ENCODE measurements at regions not wholly inside any gene's neighbourhood (a gene's known extent, or its start where the extent isn't known, plus 50 kb on each side); places are given as distances from the start of the nearest gene placed in this dataset.

DNA sequence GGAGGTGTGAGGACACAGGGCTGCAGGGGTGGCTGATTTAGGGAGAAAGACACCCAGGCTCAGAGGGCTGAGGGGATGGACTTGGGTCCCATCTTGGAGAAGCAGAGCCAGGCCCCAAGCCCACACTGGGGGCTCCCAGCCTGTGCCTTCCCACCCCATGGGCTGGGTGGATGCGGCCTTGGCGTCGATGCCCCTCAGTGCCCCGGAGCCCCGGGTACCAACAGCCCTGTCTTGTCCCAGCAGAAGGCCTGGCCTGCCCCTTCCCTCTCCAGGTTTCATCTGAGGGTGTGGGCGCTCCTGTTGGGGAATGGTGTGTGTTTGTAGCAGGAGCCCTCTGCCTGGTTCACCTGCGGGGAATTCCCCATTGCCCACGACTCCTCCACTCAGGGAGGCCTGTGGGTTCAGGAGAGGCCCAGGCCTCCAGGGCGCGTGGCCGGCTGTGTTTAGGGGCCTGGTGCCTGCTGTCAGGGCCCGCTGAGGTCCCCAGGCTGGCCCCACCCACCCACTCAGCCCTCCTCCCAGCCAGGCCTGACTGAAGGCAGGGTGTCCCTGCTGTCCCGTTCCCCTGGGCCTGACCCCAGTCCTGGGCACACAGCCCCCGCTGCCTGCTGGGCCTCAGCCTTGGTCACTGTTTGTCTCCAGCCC is 51.1 kb upstream of the BEGAIN start:
- DNase-seq = no peak

GRCh38 chr14:100639280-100639679 is 52.1 kb upstream of the BEGAIN start:
- no peak for DNase-seq

- DNase-seq = peak; percentile 91
Observed at GRCh38 chr14:100640471-100641273, 53.5 kb upstream of the BEGAIN start.

DNA sequence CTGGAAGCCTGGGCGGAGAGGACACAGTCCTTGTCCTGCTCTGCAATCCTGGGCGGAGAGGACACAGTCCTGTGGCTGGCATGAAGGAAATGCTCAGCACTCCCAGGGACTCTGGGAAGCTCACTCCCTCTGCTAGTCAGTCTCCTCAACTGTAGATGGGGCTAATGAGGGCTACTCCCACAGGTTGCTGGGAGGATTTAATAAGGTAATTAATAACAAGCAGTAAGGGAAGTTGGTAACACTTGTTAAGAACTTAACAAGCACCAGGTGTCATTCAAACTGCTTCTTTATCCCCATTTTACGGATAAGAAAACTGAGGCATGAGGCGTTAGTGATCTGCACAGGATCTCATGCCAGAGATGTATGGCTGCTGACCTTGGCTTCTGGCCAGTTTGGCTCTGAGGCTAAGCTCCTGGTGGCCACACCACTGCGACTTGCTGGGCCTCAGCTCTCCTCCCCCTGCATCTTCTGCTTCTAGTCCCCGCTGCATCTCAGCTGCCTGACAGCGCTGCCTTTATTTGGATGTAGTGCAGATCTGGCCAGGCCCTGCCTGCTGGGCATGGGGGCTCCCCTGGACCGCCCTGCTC is 54.1 kb upstream of the BEGAIN start:
- DNase-seq = peak; percentile 29

- no peak for DNase-seq
Observed at GRCh38 chr14:100643426-100643825, 56.2 kb upstream of the BEGAIN start.

- DNase-seq = no peak
Observed at GRCh38 chr14:100644383-100644782, 57.2 kb upstream of the BEGAIN start.

- DNase-seq = no peak
Observed at GRCh38 chr14:100644784-100645183, 57.6 kb upstream of the BEGAIN start.

DNA sequence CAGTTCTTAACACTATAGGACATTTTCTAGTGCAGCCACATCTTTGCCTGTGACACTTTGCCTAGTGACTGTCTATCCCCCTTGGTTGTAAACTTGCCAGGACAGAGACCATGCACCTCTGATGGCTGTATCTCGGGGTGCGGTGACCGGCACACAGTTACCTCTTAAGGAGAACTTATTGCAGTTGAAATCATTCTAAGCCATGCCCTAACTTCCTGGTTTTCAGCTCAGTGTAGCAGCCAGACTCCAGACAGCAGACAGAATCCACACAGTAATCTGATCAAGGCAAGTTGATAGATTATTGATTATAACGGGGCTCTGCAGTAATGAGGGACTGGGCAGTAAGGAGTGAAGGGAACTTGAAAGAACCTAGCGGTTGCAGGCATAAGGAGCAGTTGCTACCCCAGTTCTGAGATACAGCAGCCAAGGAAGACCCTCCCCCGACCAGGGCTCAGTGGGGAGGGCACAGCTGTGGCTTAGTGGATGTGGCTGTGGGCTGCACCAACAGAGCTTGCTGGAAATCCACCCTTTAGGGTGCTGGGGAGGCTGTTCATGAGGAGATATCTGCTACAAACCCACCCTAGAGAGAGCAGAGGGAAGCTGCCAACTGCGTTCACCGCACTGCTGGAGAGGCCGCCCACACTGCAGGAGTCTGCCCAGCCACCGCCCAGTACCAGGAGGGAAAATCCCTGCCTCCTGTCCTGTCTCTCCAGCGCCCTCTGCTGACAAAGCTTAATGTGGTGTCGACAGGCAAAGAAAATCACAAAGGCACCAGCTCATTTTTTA is 58.2 kb upstream of the BEGAIN start:
- DNase-seq = peak; percentile 76

DNA sequence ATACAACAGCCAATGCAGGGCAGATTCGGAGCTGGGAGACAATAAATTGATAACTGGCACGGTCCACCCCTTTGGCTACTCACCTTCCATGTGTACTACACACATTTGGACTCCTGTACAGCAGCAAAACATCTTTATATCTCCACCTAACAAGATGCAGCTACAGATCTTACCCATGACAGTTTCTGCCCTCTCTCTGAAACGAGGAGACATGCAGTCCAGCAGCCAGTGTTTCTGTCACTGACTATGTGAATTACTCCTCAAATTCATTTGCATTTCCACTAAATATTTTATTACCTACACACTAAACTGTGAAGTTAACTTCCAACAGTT is 58.7 kb upstream of the BEGAIN start:
- no peak for DNase-seq

DNA sequence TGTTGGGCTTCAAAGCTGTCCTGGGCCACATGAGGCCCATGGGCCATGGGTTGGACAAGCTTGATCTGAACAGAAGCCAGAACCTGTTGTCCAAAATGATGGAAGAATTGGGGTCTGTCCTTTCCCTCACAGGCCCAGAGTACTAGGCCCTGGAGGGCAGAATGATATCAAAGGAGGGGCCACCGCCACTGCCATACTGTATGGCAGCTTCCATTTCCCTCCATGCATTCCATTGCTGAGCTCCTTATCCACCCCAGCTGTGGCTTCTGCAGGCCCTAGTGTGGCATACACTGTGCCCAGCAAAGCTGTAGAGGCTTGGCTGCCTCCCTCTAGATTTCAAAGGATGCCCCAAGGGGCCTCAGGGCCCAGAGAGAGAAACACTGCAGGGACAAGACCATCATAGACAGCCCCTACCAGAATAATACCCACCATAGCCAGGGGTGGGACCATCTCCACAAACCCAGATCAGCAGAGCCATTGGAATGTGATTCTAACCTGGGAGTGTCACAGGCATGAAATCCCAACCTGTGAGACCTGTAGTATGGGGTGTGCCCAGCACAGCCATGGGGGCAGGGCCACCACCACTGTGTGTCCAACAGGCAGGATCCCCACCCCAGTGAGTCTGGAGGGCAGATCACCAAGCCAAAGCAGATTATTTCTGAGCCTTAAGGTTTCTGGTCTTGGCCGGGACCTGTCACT is 61.4 kb upstream of the BEGAIN start:
- DNase-seq = no peak

GRCh38 chr14:100649173-100649519 is 61.9 kb upstream of the BEGAIN start:
- DNase-seq = peak; percentile 20

DNA sequence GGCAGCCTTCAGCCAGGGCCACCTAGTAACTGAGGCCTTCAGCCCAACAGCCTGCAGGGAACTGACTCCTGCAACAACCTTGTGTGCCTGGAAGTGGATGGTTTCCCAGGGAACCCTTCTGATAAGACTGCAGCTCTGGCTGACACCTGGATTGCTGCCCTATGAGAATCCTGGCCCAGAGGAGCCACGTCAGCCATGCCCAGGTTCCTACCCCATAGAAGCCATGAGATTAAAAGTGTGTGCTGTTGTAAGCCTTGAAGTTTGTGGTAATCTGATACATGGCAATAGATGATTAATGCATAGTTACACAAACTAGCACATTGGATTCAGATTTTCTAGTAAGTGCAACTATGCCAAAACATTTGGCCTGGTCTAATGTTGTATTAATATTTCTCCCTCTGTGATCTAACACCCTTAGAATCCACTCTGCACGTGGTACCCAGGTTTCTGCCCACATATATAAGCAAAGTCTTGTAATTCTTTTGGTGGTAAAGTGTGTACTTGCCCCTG is 64.8 kb upstream of the BEGAIN start:
- no peak for DNase-seq

GRCh38 chr14:100652744-100653143 is 65.5 kb upstream of the BEGAIN start:
- DNase-seq = no peak

DNA sequence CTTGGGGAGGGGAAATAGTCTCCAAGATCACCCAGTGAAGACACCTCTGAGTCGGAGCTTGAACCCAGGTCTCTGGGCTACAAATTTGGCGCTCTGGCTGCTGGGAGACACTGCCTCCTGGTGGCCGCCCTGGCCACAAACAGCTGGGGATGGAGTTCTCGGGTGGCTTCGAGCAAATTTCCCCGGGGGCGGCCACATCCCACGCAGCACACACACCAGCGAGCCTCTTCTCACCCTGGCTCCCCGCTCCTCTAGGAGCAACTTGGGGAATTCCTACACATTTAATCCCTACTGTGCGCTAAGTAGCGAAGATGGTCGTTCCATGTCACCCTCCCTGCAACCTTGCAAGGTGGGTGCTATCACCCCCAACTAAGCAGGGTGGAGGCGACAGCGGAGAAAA is 66.2 kb upstream of the BEGAIN start:
- DNase-seq = no peak

- no peak for DNase-seq
Observed at GRCh38 chr14:100654025-100654813, 67.0 kb upstream of the BEGAIN start.

DNA sequence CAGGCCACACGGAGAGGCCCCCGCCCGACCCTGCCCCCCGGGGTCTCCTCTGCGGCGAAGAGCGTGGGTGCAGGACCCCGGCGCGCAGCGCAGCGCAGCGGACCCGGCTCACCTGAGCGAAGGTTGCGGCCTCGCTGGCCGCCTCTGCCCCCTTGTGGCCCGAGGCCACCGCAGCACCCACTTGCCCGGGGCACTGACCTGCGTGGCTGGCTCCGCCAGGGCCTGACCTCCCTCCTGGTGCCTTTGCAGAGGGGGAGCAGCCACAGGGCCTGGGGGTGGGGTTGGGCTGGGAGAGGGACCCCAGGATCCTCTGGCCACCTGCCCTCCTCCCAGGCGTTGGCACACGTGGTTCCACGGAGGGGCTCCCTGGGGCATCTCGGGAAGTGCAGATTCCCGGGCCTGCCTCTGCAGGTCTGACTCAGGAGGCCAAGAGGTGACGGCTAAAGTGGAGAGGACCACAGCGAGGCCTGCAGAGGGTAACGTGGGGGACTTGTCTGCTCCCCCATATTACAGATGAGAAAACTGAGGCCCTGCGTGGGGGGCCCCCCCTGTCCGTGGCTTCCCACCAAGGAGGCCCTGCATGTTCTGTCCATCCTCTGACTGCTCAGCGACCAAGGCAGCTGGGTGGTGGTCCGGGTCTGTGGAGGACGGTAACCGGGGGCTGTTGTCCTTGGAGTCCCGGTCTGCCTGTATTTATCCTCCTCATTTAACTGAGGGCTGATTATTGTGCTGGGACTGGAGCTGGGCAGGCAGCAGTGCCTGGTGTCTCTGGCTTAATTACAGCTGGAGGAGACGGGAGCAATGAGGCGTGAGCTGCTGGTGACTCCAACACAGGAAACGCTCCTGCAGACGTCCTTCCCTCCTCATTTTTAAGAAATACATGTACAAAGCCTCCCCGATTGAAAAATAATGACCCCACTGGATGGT is 67.9 kb upstream of the BEGAIN start:
- no peak for DNase-seq

DNA sequence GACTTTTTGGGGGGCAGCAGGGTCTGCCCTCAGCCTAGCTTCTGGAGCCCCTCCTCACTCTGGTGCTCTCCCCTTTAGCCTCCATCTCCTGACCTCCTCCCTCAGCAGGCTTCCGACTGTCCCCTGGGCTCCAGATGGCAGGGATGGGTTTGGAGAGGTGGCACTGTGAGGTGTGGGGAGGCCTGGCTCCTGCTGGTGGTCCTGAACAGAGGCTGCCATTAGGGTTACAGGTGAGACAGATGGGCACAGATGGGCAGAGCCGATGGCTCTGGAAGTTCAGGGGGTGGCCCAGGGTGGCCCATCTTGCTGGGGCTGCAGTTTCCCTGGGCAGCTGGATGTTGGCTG is 68.5 kb upstream of the BEGAIN start:
- no peak for DNase-seq

DNA sequence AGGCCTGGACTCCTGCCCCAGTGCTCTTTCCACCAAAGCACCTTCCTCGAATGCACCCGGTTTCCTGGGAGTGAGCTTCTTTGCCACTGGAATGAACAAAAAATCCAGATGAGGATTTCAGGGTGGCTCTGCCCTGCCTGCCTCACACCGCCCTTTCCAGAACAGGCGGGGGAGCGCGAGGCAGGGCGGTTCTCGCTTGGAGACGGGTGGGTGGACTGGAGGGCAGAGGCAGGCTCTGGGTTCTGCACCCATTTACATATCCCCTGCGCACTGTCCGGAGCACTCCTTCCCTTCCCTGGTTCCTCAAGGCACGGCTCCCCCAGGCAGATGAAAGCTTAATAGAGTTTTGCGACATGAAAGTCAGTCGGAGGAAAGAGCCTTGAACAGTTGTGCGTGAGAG is 69.7 kb upstream of the DLK1 start:
- DNase-seq = no peak

GRCh38 chr14:100657780-100658179 is 68.9 kb upstream of the DLK1 start:
- DNase-seq = no peak

GRCh38 chr14:100658181-100658886 is 68.4 kb upstream of the DLK1 start:
- no peak for DNase-seq

Measured in fibroblast of skin of back (primary cell).